Stimulated activated CD4-positive, alpha-beta T cell treated with anti-CD3 and anti-CD28 coated beads, Interleukin-2, amount 100 ng/mL, for 24 hours (primary cell): ENCODE measurements at regions not wholly inside any gene's neighbourhood (a gene's known extent, or its start where the extent isn't known, plus 50 kb on each side); places are given as distances from the start of the nearest gene placed in this dataset.

Source experiments
- DNase-seq, 2 donors: peaks; one replicate each; pipeline ENCODE4 v3.0.0-alpha.2; 2020

DNA sequence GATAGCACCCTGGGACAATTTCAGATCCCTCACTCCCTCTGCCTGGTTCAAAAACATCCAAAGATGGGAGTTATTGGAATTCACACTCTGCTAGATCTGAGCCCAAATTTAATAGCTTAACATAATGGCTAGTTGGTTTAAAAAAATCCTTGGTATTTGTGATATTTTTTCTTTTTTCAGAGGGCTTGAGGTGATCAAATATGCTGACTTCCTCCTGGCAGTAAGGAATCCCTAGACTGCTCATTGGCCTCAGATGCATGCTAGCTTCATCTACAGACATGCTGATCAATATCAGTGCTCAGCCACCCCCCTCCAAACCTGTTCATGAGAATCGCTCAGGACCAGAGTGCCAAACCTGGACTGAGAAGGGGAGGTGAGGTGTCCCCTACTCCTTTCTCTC is 74.7 kb upstream of the PLPP4 start:
- DNase-seq = no peak

- DNase-seq = no peak
Measured at GRCh38 chr10:120385992-120386391, 71.0 kb upstream of the PLPP4 start.

GRCh38 chr10:120386896-120387295 is 70.1 kb upstream of the PLPP4 start:
- DNase-seq = no peak

GRCh38 chr10:120387326-120387725 is 69.7 kb upstream of the PLPP4 start:
- DNase-seq = no peak

DNA sequence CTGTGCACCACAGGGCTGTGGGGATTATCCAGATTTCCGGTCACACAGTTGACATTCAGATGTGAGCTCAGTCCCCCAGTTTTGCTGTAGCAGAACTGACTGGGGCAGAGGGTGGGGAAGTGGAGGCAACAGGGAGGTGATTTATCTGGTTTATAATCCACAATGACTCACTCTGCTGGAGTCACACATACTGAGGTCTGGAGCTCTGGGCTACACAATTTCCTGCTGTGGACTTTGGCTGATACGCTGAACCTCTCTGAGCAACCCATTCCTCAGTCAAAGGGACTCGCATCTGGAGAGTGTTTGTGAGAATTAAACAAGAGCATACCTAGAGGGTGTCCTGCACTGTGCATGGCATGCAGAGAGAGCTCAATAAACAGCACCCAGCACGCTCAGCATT is 64.8 kb upstream of the PLPP4 start:
- DNase-seq = no peak

DNA sequence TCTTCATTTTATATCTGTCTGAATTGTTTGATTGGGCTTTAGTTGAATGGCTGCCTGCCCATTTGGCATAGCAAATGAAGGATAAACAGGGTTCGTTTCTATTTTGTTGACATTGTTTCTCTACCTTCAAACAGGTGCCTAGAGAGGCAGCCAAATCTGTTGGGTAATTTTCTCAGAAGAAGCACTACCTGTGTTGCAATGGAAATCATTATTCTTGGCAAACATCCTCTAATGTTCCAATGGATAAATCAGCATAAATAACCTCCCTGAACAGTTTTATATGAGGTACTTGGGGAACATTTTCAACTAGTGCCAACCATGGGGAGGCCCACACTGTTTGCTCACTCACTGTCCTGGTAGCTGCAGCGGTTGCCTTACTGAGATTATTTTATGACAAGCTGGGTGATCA is 64.4 kb upstream of the PLPP4 start:
- DNase-seq = no peak

DNA sequence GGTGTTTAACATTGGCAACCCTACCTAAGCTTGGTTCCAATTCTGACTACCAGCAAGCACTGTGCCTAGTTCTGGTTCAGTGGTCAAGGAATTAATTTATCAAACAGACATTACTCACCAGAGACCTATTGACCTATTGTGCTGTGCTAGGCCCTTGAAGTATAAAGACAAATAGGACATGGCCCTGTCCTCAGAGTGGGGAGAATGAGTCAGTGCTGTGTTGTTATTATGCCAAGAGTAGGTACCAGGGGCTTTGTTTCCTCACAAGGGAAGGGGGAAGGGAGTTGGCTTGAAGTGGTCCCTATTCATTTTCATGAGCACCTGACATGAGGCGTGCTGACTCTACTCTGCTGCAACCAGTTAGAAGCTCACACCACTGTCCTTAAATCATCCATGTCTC is 62.6 kb upstream of the PLPP4 start:
- no peak for DNase-seq

GRCh38 chr10:120396228-120396627 is 60.8 kb upstream of the PLPP4 start:
- DNase-seq = no peak

DNA sequence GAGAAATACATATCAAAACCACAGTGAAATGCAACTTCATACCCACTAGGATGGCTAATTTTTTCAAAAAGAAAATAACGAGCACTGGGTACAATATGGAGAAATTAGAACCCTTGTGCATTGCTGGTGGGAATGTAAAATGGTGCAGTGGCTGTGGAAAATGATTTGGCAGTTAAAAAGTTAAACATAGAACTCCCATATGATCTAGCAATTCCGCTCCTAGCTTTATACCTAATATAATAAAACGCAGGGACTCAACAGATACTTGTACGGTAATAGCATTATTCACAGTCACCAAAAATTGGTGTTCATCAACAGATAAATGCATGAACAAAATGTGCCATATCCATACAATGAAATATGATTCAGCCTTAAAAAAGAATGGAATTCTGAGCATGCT is 58.8 kb upstream of the PLPP4 start:
- DNase-seq = no peak

GRCh38 chr10:120400601-120401000 is 56.4 kb upstream of the PLPP4 start:
- DNase-seq = no peak

- DNase-seq = no peak
Measured at GRCh38 chr10:120402147-120402766, 54.8 kb upstream of the PLPP4 start.

- no peak for DNase-seq
Measured at GRCh38 chr10:120403109-120403508, 53.9 kb upstream of the PLPP4 start.

DNA sequence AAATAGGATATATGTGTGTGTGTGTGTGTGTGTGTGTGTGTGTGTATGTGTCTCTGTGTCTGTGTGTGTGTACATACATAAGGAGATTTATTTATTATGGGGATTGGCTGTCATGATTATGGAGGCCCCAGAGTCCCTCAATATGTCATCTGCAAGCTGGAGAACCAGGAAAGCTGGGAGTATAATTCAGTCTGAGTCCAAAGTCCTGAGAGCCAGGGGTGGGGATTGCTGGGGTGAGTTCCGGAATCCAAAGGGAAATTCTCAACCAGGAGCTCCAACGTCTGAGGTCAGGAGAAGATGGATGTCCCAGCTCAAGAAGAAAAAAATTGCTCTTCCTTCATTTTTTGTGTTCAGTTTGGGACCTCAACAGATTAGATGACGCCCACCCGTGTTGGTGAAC is 50.7 kb upstream of the PLPP4 start:
- no peak for DNase-seq
